Keratinocyte (primary cell): ENCODE measurements at regions not wholly inside any gene's neighbourhood (a gene's known extent, or its start where the extent isn't known, plus 50 kb on each side); places are given as distances from the start of the nearest gene placed in this dataset.

Experiments
- DNase-seq: peaks from one replicate; pipeline ENCODE4 v3.0.0-alpha.2; 2011; ENCODE audit warnings: low read depth, missing footprints, low spot score
- FAIRE-seq: peaks from 2 replicates; lab custom pipeline; 2011; peaks lifted over from hg19 to GRCh38; lab: Jason Lieb, UNC
- H2AFZ ChIP-seq: 2 replicates; pipeline ENCODE4 v1.6.0; 2012; ENCODE audit warnings: low read length, control low read depth, inconsistent platforms; ENCODE audit not compliant: control insufficient read depth
- H3K27ac ChIP-seq: 2 replicates; pipeline ENCODE4 v1.5.1; 2011; ENCODE audit warnings: low read length; ENCODE audit not compliant: control insufficient read depth, insufficient read depth
- H3K27me3 ChIP-seq: 3 replicates; pipeline ENCODE4 v1.6.0; 2011; ENCODE audit warnings: low read length; ENCODE audit not compliant: control insufficient read depth, insufficient read depth; ENCODE audit errors: extremely low read depth
- H3K36me3 ChIP-seq, 2 experiments: 2 replicates in 1 of 2; 3 replicates in 1 of 2; pipeline ENCODE4 v1.5.1; 2011; ENCODE audit warnings: low read length in 2 of 2, mild to moderate bottlenecking in 1 of 2; ENCODE audit not compliant: control insufficient read depth in 2 of 2, insufficient read depth in 2 of 2; ENCODE audit errors: extremely low read depth in 1 of 2
- H3K4me1 ChIP-seq: 3 replicates; pipeline ENCODE4 v1.5.1; 2011; ENCODE audit warnings: low read length; ENCODE audit not compliant: control insufficient read depth, insufficient read depth; ENCODE audit errors: extremely low read depth
- H3K4me2 ChIP-seq: 3 replicates; pipeline ENCODE4 v1.6.0; 2011; ENCODE audit warnings: low read depth, low read length; ENCODE audit not compliant: control insufficient read depth, insufficient read depth; ENCODE audit errors: extremely low read depth
- H3K4me3 ChIP-seq, 3 experiments: fragments of 200-600 bp in 1 of 3; sonication (generic) in 1 of 3; 2 replicates in 2 of 3; 3 replicates in 1 of 3; pipeline ENCODE4 v1.5.1; 2011 to 2016; ENCODE audit warnings: low read length in 3 of 3, mild to moderate bottlenecking in 3 of 3, control low read depth in 2 of 3, inconsistent platforms in 1 of 3, low read depth in 1 of 3, mixed read lengths in 1 of 3, mixed run types in 1 of 3, moderate library complexity in 1 of 3; ENCODE audit not compliant: control insufficient read depth in 2 of 3, insufficient read depth in 2 of 3; ENCODE audit errors: extremely low read depth in 1 of 3
- H3K79me2 ChIP-seq: 2 replicates; pipeline ENCODE4 v1.6.0; 2012; ENCODE audit warnings: low read length; ENCODE audit not compliant: control insufficient read depth, insufficient read depth
- H3K9ac ChIP-seq: 3 replicates; pipeline ENCODE4 v1.6.0; 2011; ENCODE audit warnings: low read length; ENCODE audit not compliant: control insufficient read depth, insufficient read depth; ENCODE audit errors: extremely low read depth
- H3K9me1 ChIP-seq: 3 replicates; pipeline ENCODE4 v1.6.0; 2011; ENCODE audit warnings: low read length; ENCODE audit not compliant: control insufficient read depth, insufficient read depth; ENCODE audit errors: extremely low read depth
- H3K9me3 ChIP-seq: 2 replicates; pipeline ENCODE4 v1.5.1; 2012; ENCODE audit warnings: low read depth, low read length; ENCODE audit not compliant: control insufficient read depth
- H4K20me1 ChIP-seq: 3 replicates; pipeline ENCODE4 v1.6.0; 2011; ENCODE audit warnings: low read length; ENCODE audit not compliant: control insufficient read depth, insufficient read depth; ENCODE audit errors: extremely low read depth
- CTCF ChIP-seq, 3 experiments: IDR thresholded peaks in 1 of 3; conservative IDR thresholded peaks in 1 of 3; optimal IDR thresholded peaks in 1 of 3; 2 replicates in 2 of 3; 3 replicates in 1 of 3; pipeline versions ENCODE3 to v1.5.1; 2011; ENCODE audit warnings: low read length in 3 of 3, mild to moderate bottlenecking in 3 of 3, moderate library complexity in 2 of 3, control low read depth in 1 of 3, inconsistent platforms in 1 of 3; ENCODE audit not compliant: insufficient read depth in 2 of 3; ENCODE audit errors: extremely low read depth in 1 of 3
- EZH2 ChIP-seq: IDR thresholded peaks from one replicate; pipeline ENCODE4 v1.6.1; 2012; ENCODE audit warnings: inconsistent platforms, mild to moderate bottlenecking, low read length, moderate library complexity
- dilution Hi-C: fragments of 300-500 bp; cut with MboI; formaldehyde crosslinking; loops from one replicate; pipeline ENCODE4 v1.7.0; 2020; ENCODE audit warnings: low sequenced_read_pairs; ENCODE audit not compliant: extremely low pct_ligation_motif_present

- dilution Hi-C loops, result no loop called here
- H3K9me1 ChIP-seq, result no peaks in the 10 kb centered on the region
- no peaks in the 10 kb centered on the region for H3K36me3 ChIP-seq
- H3K9ac ChIP-seq, result no peak overlapping the region
- DNase-seq (no peak), FAIRE-seq (no peak)
- H3K4me2 ChIP-seq, result no peak overlapping the region
- no peak overlapping the region for H3K27ac ChIP-seq
- TF ChIP-seq CTCF (optimal IDR thresholded peaks at IDR 0.05 in 1 of 3, IDR thresholded peaks at IDR 0.05 in 1 of 3, conservative IDR thresholded peaks at IDR 0.05 in 1 of 3; ENCODE audit: extremely low read depth in 1 of 3, insufficient read depth in 2 of 3, low read length in 3 of 3), result no peak
- H3K27me3 ChIP-seq, result no peaks in the 10 kb centered on the region
- H4K20me1 ChIP-seq, result no peaks in the 10 kb centered on the region
- no peaks in the 10 kb centered on the region for H3K79me2 ChIP-seq
- H3K4me1 ChIP-seq, result no peaks in the 10 kb centered on the region
- no peak overlapping the region for H3K4me3 ChIP-seq
- H2AFZ ChIP-seq, result no peak overlapping the region
- H3K9me3 ChIP-seq, result no peaks in the 10 kb centered on the region
Measured at GRCh38 chr16:87196661-87197060, 120.5 kb downstream of the C16orf95 start.

GRCh38 chr16:87198328-87198832, 118.8 kb downstream of the C16orf95 start:
- Histone ChIP-seq H2AFZ (no peak overlapping the region), H3K9me3 (no peaks in the 10 kb centered on the region), H3K9me1 (no peaks in the 10 kb centered on the region), H4K20me1 (no peaks in the 10 kb centered on the region), H3K4me2 (no peak overlapping the region), H3K79me2 (no peaks in the 10 kb centered on the region), H3K27me3 (no peaks in the 10 kb centered on the region), H3K4me1 (peaks cover 3% of the 10 kb centered on the region), H3K4me3 (no peak overlapping the region), H3K9ac (no peak overlapping the region), H3K27ac (no peak overlapping the region), H3K36me3 (no peaks in the 10 kb centered on the region)
- DNase-seq, result no peak
- TF ChIP-seq CTCF (optimal IDR thresholded peaks at IDR 0.05 in 1 of 3, IDR thresholded peaks at IDR 0.05 in 1 of 3, conservative IDR thresholded peaks at IDR 0.05 in 1 of 3; ENCODE audit: extremely low read depth in 1 of 3, insufficient read depth in 2 of 3, low read length in 3 of 3), result no peak
- no peak for TF ChIP-seq EZH2
- dilution Hi-C loops, result no loop called here
- FAIRE-seq, result no peak
